NCI-H460 (cell line): ENCODE measurements at regions not wholly inside any gene's neighbourhood (a gene's known extent, or its start where the extent isn't known, plus 50 kb on each side); places are given as distances from the start of the nearest gene placed in this dataset.

Experiments used
- DNase-seq: peaks from one replicate; pipeline ENCODE4 v3.0.0-alpha.2; 2016; ENCODE audit warnings: low read depth; ENCODE audit errors: extremely low read depth

- no peak for DNase-seq
Measured at GRCh38 chr15:58235961-58236360, 97.8 kb downstream of the AQP9 start.

DNA sequence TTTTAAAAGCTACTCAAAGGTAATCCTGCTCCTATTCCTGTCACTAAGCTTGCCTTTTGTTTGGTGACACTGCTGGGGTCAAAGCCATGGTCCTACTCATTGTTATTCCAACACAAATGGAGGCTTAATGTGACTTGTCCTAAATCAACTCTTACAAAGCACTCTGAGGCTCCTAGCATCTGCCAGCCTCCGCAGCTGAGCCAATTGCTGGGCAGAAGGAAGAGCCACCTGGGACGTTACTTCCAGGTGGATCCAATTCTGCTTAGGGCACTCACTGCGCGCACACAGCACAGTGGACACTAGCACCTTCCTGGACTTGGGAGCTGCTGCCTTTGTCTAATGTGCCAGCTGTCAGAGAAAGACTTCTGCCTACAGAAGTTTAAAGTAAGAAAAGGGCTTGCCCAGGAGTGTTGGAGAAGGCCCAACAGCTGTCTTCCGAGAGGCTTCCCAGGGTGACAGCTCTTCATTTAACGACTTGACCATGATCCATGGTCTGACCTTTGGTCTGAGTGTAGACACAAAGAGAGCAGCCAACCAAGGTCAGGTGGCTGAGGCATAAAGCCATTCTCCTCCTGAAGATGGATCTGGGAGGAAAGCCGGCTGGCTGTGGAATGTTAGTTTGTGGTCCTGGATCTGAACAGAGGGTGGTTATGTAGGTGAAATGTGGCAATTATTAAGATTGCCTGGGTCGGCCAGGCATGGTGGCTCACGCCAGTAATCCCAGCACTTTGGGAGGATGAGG, 102.2 kb downstream of the AQP9 start:
- no peak for DNase-seq

- DNase-seq: no peak
Measured at GRCh38 chr15:58241872-58242271, 103.7 kb downstream of the AQP9 start.

- no peak for DNase-seq
Measured at GRCh38 chr15:58243070-58243469, 104.9 kb downstream of the AQP9 start.

DNA sequence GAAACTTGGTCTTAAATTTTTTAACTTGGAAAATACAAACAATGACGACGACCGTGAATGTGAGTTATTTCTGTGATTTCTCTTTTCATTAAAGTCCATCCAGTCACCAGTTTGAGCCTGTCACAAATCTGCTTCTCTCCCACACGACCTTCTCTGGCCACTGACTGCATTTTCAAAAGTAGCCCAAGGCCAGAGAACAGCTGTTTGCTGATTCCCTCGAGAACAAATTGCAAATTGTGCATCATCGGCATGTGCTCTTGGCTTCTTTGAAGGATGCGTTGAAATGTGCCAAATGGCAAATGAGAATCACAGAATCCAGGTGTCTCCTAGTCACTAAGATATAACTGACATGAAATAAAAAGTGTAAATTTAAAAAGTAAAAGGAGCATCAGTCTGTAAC, 106.4 kb downstream of the AQP9 start:
- no peak for DNase-seq

DNA sequence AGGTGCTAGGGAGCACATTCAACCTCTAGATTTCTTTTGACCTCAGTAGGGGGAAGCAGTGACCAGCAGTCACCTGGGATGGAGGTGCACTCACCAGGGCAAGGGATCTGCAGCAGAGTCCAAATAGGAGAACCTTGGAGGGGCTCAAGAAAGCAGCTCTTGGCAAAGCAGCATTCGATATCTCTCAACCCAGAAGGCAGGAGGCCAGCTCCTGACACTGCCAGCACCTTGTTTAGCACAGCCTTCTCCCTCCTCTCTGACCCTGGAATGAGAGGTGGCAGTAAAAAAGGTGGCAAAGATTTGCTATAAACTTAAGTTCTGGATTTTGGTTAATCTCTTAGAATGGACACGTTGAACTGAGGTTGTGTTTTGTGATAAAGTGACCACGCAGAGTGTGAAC, 107.9 kb downstream of the AQP9 start:
- DNase-seq: no peak

GRCh38 chr15:58247855-58248842, 110.0 kb downstream of the AQP9 start:
- DNase-seq: no peak

- DNase-seq: no peak
Measured at GRCh38 chr15:58249646-58250312, 111.6 kb downstream of the AQP9 start.

- DNase-seq: no peak
Measured at GRCh38 chr15:58252586-58253323, 114.6 kb downstream of the AQP9 start.

- DNase-seq: no peak
Measured at GRCh38 chr15:58257776-58258325, 119.7 kb downstream of the AQP9 start.

DNA sequence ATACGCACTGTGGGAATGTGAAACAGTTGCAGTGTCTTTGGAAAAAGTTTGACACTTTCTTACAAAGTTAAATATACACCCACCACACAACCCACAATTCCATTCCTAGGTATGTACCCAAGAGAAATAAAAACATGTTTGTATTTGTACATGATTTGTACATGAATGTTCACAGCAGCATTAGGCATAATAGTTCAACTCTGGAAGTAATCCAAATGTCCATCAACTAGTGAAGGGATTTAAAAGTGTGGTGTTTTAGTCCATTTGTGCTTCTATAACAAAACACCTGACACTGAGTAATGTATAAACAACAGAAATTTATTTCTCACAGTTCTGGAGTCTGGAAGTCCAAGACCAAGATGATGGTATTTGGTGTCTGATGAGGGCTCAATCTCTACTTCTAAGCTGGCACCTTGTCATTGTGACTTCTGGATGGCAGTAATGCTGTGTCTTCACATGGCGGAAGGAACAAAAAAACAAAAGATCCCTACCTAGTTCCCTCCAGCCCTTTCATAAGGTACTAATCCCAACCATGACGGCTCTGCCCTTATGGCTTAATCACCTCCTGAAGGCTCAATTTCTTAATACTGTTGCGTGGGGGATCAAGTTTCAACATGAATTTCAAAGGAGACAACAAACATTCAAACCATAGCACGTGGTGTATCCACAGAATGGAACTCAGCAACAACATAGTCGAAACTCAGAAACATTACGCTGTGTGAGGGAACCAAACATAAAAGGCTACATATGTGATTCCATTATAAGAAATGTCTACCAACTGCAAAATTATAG, 120.5 kb downstream of the AQP9 start:
- DNase-seq: no peak

DNA sequence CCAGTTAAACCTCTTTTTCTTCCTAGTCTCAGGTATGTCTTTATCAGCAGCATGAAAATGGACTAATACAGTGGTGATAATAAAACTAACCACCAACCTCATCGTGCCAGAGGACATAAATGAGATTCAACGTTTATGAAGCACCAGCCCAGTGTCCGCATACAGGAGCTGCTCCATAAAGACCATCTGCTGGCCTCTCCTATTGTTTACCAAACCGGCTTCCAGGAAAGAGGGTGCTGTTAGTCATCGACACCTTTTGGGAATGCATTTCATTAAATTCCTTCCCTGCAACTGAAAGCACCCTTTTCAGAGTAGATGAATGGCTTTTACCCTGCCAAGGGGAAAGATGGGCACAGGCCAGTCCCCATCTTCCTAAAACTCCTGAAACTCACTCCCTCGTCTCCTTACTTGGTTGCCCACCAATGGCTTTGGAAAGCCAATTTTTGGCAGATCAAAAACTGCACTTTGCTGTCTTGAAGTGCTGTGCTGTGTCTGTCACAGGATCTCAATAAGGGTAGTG, 122.1 kb downstream of the AQP9 start:
- no peak for DNase-seq

GRCh38 chr15:58260725-58261267, 122.6 kb downstream of the AQP9 start:
- no peak for DNase-seq

DNA sequence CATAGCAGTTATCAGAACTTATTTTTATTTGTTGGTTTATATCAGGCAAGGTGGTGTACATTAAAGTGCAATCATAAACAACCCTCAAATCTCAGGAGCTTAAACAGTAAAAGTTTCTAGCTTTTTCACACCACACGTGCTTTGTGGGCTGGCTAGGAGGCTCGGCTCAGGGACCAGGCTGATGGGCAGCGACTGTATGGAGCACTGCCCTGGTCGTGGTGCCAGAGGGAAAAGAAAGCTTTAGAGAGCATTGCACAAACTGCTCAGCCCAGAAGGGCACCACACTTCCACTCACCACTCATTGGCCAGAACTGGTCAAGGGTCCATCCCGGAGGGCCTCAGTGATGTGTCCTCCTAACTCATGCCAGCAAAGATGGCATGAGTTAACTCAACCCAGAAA, 123.2 kb downstream of the AQP9 start:
- DNase-seq: no peak

GRCh38 chr15:58264053-58264971, 126.1 kb downstream of the AQP9 start:
- no peak for DNase-seq

DNA sequence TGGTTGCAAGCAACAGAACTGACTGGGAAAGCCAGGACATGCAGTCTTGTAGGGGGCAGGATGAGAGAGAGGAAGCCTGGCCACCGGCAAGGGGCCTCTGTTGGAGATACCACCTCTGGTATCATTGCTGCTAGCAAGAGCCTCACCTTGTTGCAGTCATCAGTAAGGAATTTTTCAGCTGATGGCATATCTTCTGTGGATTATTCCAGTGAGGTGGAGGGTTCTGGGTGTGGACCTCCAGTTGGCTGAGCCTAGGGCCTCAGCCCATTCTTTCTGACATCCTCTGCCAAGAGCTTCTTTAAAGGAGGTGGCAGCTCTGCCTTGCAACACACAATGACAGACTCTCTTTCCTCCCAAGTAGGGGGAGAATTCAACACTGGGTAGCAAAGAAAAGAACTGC, 128.9 kb downstream of the AQP9 start:
- no peak for DNase-seq

DNA sequence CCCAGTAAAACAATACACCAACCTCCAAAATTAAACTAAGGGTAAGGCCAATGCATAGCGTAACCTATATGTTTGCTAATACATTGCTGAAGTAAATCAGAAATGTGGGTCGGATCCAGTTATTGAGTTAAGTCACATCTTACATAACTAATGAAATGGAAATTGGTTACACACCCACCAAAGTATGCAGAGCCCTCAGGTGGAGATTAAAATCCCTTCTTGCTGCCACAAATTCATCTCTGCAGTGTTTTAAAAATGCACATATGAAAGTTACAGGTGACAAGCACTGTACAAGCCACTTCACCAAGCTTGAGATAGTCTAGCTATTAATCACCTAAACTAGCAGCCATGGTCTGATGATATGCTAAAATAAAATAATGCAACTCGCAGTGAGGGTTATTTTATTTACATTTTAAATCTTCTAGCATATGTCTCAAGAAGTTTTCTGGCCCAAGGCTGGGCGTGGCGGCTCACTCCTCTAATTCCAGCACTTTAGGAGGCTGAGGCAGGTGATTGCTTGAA, 130.6 kb downstream of the AQP9 start:
- DNase-seq: no peak
